Pulmonary artery endothelial cell (primary cell): ENCODE measurements at regions not wholly inside any gene's neighbourhood (a gene's known extent, or its start where the extent isn't known, plus 50 kb on each side); places are given as distances from the start of the nearest gene placed in this dataset.
"Not testable (repeated sequence)": the region's sequence is repeated elsewhere in the genome, so short reads cannot be mapped to it uniquely, and the experiment has no call there.

Experiments
- DNase-seq: peaks from one replicate; pipeline ENCODE4 v3.0.0-alpha.2; 2011; ENCODE audit warnings: low read depth, low spot score

DNA sequence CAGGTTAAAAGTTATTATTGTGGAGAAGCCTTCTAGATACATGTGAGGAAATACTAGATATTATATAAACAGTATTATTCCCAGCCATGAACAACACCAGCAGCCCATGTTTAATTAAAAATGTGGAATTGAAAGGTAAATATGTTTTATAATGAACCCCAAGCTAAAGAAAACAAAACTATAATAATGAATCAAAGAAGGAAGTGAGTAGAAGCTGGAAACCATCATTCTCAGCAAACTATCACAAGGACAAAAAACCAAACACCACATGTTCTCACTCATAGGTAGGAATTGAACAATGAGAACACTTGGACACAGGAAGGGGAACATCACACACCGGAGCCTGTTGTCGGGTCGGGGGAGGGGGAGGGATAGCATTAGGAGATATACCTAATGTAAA lies 167.6 kb upstream of the CXXC4 start:
- DNase-seq: not testable (repeated sequence)

DNA sequence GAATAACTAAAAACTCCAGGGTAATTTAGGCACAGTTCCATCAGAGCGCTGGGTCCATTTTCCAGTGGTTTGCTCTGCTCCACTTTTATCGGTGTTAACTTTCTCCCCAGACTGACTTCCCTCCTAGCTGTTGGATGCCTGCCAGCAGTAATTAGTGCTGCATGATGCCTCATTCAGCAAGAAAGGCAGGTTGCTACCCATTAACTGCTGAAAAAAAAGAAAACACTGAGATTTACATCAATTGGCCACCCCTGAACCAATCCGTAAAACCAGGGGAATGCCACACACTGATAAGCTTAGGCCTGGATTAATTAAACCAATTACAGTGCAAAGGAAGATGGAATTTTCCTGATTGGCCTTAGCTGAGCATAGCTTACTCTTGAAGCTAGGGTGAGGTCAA lies 182.4 kb upstream of the CXXC4 start:
- DNase-seq: no peak

DNA sequence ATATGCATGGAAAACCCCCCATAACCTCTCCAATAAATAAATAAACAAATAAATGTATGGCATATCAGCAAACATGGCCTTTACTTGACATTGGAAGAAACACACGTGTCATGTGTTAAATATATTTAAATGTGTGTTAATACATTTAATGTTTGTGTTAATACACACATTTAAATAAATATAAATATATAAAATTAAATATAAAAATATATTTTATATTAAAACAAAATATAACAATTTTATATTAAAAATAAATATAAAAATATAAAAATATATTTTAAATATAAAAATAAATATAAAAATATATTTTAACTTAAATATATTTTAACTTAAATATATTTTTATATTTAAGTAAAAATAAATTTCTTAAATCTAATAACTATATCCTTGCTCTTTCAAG lies 187.6 kb upstream of the CXXC4 start:
- DNase-seq: no peak

DNA sequence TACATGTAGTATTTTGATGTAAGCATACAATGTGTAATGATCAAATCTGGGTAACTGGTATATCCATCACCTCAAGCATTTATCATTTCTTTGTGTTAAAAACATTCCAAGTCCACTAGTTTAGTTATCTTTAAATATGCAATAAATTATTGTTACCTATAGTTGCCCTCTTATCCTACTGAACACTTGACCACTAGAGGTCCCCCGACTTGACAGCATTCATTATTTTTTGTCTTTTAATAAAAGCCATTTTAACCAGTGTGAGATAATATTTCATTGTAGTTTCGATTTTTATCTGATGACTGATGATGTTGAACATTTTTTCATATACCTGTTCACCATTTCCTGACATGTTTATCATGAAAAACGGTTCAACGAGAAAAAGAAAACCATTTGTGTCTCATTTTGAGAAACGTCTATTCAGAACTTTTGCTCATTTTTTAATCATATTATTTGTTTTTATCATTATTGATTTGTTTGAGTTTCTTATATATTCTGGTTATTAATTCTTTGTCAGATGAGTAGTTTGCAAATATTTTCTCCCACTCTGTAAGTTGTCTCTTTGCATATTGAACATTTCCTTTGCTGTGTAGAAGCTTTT lies 199.0 kb upstream of the CXXC4 start:
- no peak for DNase-seq

DNA sequence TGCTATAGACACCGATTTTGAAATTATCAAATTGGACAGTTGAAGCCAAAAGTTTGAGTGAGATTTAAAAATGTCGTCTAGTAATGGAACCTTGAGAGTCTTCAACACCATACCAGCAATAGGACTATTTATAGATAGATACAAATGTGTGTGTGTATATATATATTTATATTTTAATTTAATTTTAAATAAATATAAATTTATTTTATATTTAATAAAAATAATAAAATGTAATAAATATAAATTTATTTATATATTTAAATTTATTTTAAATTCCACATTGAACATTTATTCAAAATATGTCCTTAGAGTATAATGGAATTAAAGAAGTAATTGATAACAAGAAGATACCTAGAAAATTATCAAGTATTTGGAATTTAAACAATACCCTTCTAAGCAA lies 221.9 kb upstream of the CXXC4 start:
- no peak for DNase-seq

DNA sequence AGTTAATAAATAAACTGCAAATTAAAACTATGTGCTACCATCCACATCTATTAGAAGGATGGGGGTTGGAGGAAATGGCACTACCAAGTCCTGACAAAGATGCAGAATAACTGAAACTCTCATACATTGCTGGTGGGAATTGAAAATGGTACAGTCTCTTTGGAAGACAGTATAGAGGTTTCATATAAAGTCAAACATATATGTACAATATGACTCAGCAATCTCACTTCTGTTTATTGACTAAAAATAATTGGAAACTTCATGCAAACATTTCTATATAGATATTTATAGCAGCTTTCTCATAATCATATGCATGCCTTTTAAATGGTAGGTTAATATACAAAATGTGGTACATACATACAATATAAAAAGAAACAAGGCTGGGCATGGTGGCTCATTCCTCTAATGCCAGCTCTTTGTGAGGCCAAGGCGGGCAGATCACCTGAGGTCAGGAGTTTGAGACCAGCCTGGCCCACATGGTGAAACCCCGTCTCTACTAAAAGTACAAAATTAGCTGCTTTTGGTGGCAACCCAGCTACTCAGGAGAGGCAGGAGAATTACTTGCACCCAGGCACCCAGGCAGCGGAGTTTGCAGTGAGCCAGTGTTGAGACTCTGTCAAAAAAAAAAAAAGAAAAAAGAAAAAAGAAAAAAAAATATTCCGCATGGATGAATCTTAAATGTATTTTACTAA lies 225.0 kb upstream of the CXXC4 start:
- no peak for DNase-seq

DNA sequence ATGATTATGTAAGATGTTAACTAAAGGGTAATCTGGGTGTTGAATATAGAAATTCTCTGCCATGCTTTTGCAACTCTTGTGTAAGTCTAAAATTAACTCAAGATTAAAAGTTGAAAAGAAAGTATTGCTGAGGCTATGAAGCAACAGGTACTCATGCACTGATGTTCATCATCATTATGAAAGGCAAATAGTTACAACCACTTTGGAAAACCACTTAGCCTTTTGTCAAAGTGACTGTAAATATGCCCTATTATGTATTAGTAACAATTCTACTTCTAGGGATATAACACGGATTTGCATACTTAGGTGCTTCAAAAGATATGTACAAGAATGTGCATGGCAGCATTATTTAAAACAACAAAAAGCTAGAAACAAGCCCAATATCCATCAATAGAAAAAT lies 227.8 kb upstream of the CXXC4 start:
- DNase-seq: no peak

DNA sequence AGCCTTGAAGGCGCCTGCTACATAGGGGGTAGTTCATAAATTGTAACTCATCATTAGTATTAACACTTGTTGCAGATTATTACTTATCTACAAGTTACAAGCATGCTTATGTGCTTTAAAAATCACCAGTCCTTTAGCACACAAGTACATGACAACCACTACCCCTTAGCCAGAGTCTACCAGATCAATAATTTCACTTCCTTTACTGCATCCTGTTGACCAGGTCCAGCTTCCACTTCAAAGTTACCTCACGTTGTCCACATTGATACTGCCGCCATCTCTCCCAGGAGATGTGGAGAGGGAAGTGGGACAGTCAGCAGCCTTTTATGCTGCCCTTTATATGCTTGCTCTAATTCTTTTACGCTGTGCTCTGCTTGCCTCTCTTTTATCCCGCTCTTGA lies 231.3 kb upstream of the CXXC4 start:
- DNase-seq: no peak

DNA sequence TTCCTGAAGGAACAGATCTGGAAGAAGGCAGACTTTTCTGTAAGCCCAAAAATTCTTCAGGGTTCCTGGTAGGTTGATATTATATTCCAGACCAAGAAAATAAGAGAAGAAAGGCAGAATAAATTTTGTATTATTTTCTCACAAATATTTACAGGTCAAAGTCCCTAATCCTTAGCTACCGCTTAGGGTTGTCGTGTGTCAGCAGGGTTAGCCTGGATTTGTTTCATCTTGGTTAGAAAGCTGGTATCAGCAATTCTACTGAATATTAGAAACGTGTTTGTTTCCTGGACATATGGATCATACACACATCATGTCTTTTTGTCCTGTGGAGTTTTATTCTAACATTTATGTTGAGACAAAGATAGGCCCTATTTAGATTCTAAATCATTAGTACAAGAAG lies 232.9 kb upstream of the CXXC4 start:
- DNase-seq: no peak

DNA sequence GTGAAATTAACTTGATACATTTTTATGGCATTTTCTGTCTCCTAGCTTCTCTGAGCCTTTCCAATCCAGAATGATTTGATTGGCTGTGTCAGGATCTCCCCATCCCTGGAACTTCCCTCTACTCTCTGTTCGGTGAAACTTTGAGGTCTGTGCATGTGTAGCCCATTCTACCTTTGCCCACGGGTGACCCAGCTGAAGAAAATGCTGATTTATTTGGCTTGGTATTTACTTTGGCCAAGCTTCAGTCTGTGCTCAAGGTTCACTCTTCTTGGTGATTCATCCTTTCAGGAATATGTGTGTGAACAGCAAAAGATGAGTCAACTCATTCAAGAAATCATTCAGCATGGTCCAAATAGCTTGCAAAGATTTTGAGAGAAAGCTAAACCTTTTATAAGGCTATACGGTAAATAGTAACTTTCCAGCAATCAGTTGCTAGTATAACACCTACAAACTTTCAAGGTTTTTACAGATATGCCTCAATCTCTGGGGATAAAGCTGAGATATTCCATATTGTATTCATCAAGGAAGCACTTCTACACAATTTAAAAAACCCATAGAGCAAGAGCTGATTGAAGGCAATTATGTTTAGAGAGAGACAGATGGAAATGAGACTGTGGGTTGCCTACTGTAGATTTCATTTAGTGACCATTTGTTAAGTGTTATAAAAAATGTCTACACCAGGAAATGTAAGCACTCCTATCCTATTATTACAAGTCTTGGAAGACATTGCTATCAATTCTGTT lies 233.9 kb upstream of the CXXC4 start:
- no peak for DNase-seq

DNA sequence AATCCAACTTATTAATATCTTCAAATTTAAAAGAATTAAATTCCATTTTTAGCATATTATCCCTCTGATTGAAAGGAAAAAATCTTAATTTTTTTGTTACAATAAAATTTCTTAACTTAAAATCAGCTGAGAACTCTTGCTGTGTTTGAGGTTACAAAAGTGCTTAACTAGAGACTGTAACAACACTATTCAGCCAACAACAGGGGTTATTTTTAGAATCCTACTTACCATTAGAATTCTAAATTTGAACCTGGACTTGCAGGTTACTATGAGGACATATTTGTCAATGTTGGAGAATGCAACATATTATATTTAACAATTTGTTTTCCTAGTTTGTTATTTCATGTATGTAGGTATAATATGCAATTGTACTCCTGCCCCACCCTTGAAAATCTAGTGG lies 238.1 kb upstream of the CXXC4 start:
- DNase-seq: no peak

DNA sequence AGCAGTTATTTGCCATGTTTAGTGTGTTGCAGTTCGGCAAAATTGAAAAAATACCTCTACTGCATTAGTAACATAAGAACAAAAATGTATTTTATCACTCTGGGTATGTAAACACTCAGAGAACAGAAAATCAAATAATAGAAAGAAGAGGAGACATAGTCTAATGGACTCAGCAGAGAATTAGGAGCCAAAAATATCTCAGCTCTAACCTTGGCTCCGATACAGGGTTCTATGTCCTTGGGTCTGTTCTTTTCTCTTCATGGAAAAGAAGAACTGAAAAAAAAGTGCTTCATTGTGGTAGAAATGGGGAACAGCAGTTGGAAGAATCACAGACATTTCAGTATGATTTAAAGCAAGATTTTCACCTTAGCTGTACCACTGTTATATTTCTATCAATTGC lies 240.5 kb upstream of the CXXC4 start:
- no peak for DNase-seq

DNA sequence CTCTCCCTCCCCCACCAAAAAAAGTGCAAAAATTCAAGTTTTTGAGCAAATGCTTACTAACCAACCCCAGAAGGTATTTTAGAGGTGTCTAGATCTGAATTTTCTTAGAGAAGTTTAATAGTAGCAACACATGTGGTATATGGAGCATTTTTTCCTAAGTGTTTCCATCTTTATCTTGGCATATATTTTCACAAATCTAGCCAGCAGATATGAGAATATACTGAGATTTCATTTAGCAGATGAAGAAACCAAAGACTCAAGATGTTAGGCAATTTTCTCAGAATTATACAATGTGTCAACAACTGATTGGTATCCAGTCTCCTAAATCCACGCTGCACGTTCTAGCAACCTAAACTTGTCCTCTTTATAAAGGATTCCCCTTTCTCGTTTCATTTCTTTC lies 245.5 kb upstream of the CXXC4 start:
- DNase-seq: no peak

DNA sequence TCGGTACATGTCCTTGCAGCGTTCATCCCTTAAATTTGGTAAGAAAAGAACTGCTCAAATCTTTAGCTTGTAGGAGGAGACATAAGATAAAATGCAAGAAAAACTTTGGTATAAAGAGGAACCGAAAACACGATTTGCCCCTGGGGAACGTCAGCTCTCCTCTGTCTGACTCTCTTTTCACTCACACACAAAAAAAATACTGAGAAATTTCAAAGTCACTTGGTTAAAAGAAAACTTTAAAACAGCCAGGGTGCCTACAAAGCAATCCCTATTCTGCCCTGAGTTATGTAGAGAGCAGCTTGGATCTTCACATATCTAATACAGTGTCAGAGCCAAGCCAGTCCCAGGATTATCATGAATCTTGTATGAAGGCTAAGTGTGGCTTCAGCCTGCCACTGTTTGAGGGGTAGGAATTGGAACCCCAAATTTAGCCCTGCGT lies 248.5 kb upstream of the CXXC4 start:
- DNase-seq: no peak

DNA sequence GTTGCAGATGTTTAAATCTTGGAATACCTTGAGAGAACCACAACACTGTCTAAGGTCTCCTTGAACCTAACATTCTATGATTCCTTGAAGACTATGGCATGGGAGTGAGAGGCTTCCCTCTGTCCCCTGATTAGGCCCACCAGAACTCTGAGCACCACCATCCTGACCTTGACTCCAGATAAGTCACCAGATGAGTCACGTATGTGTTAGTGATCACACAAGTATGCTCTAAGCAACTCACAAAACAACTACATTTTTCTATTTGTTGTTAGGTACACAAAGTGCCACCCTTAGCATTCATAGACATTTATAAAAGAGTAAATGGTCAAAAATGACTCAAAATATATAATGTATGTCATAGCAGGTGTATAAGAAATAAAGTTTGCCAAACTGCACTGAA lies 252.9 kb upstream of the CXXC4 start:
- DNase-seq: no peak

DNA sequence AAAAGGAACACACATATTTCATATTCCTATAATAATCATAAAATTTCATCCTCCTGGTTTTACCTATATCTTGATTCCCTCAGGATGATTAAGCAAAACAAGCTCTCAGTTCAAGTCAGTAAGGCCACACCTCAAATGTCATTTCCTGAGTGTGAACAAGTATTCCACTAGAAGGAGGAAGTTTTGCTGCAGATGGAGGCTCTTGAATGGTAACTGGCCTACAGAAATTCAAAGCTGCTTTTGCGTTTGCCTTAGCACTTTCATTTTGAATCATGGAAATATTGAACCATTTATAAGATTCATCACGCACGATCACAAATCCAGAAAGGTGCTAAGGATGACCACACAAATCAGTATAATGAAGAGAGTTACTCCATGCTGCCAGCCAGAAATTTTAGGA lies 254.4 kb upstream of the CXXC4 start:
- DNase-seq: no peak

DNA sequence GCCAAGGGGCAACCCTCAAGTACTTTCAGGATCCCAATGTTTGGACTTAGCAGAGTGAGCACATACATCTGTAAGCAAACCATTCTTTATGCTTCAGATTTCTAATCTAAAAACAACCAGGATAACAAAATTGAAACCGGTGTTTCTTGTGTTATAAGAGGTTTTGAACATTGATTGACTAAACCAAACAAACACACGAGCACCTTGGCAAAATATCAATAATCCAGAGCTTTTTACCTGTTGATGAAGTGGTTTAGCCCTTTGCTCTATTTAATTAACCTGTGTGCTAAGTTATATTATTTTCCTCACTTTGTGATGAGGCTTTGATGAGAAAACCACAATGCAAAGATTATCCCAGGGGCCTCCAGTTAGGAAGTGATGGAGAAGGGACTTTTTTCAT lies 255.3 kb upstream of the CXXC4 start:
- DNase-seq: no peak

DNA sequence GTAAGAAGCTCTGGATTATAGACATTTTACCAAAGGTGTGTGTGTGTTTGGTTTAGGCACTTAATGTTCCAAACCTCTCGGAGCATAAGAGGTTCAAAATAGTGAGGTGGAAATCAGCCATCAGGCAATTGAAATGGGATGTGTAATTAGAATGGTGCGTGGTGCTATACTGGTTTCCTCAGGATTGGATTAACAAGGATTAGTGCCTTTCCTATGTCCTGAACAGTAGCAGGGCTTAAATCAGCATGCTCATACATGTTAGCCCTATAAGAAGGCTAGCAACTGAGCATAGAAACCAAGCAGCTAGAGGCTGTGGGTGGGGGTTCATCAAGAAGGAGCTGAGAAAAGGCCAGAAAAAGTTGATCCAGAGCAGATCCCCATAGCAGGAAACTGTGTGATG lies 256.8 kb upstream of the CXXC4 start:
- DNase-seq: no peak

DNA sequence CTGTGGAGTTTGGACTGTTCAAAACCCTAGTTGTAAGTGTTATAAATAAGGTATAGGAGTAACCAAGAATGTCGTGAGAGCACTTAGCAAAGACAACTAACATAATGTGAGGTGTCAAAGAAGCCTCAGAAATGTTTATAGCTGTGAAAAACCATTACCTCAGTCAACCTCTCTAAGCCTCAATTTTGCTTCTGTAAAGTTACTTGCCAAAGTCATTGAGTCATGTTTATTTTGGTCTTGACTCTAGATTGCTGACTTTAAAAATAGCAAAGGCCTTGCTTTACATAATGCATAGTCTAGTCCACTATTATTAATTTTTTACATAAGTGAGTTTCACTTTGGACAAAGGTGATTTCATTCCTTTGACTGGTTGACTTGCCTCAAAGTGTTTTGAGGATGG lies 257.6 kb upstream of the CXXC4 start:
- DNase-seq: no peak

DNA sequence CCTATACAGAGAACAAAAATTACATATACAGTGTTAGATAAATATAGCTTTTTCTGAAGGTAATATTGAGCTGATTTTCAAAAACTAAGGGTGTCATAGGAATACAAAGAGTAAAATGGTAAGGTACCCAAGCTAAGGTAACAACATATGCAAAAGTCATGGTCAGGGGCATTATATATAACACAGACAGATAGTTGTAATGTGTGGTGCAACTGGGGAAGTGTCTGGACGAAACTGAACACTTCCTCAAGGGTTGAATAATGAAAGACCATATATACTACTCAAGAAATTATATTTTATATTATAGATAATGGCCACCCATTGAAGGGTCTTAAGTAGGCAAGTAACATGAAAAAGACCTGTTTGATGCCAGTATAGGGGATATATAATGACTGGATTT lies 262.1 kb upstream of the CXXC4 start:
- no peak for DNase-seq

DNA sequence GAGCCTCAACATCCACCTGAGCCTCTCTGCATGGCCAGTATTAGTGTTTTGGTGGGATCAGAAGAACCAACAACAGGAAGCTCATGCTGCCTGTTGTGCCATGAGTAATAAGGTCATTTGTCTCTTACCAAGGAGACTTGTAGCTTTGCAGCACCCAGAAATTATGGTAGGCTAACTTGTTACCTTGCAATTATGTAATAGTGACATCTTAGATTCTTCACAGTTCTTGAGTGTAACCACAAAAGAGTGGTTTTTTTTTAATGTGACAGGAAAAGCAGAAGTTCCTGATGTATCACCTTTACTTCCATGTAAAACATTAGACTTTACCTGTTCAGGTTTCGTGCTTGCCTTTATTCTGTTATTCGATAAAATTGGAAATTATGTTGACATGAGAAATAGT lies 263.9 kb upstream of the CXXC4 start:
- no peak for DNase-seq

DNA sequence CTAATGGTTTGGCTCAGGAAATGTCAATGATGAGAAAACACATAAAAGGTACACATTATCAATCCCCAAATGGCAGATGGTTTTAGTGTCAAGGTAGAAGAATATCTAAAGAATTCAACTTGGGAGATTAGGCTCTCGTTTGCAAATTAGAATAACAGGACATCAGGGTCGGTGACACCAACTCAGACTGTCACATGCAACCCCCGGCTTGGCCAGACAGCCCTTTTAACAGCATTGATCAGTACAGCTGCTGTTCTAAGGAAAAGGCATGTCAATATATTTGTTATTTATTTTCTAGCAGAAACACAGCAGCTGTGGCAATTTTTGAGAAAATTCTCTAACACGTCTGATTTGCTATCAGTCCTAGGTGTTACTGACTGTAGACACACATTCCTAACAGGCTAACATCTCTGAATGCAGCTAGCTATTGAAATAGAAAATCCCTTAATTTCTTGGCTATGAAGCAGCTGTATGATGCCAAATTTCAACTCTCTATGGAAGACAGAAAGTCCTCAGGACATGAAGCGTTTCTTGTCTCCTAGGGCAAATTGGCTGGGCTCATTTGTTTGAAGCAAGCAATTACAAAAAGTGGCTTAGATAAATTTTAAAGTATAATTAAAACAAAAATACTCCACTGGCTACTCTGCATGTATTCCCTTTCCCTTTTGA lies 269.0 kb upstream of the CXXC4 start:
- DNase-seq: no peak
